ENCODE measurements at regions not wholly inside any gene's neighbourhood (a gene's known extent, or its start where the extent isn't known, plus 50 kb on each side); places are given as distances from the start of the nearest gene placed in this dataset.

- Histone ChIP-seq H3K36me3 (no peaks in the 10 kb centered on the region), H3K4me3 (no peak overlapping the region), H3K27me3 (no peaks in the 10 kb centered on the region), H3K9me3 (no peaks in the 10 kb centered on the region), H3K27ac (no peak overlapping the region), H3K4me1 (no peaks in the 10 kb centered on the region)
- no peak for TF ChIP-seq CTCF (IDR thresholded peaks at IDR 0.05)
- no peak for TF ChIP-seq POLR2AphosphoS5 (IDR thresholded peaks at IDR 0.05)
- no peak for TF ChIP-seq POLR2A (IDR thresholded peaks at IDR 0.05)
- no peak for TF ChIP-seq EP300 (IDR thresholded peaks at IDR 0.05)
- no peak for DNase-seq (ENCODE audit: low spot score in 2 of 2)
- WGBS = 81% methylated on average over 3 of the region's 3 CpGs
These were observed 723.4 kb upstream of the PIK3C3 start for GRCh38 chr18:41231681-41232080.

GRCh38 chr18:41227993-41228392 lies 727.0 kb upstream of the PIK3C3 start:
- no peak overlapping the region for H3K27ac ChIP-seq
- no peaks in the 10 kb centered on the region for H3K9me3 ChIP-seq
- WGBS = 96% methylated on average over 1 of the region's 1 CpG
- no peak for TF ChIP-seq EP300 (IDR thresholded peaks at IDR 0.05)
- no peak for TF ChIP-seq CTCF (IDR thresholded peaks at IDR 0.05)
- no peak for TF ChIP-seq POLR2AphosphoS5 (IDR thresholded peaks at IDR 0.05)
- TF ChIP-seq POLR2A (IDR thresholded peaks at IDR 0.05) = no peak
- DNase-seq (ENCODE audit: low spot score in 2 of 2) = no peak
- H3K4me1 ChIP-seq = no peaks in the 10 kb centered on the region
- no peaks in the 10 kb centered on the region for H3K36me3 ChIP-seq
- H3K27me3 ChIP-seq = no peaks in the 10 kb centered on the region
- no peak overlapping the region for H3K4me3 ChIP-seq

- Histone ChIP-seq H3K27me3 (no peaks in the 10 kb centered on the region), H3K4me1 (no peaks in the 10 kb centered on the region), H3K27ac (no peak overlapping the region), H3K9me3 (no peaks in the 10 kb centered on the region), H3K36me3 (no peaks in the 10 kb centered on the region), H3K4me3 (no peak overlapping the region)
- no peak for DNase-seq (ENCODE audit: low spot score in 2 of 2)
- 84% methylated on average over 4 of the region's 4 CpGs for WGBS
- TF ChIP-seq CTCF (IDR thresholded peaks at IDR 0.05) (no peak), EP300 (IDR thresholded peaks at IDR 0.05) (no peak), POLR2AphosphoS5 (IDR thresholded peaks at IDR 0.05) (no peak), POLR2A (IDR thresholded peaks at IDR 0.05) (no peak)
These were observed 728.1 kb upstream of the PIK3C3 start for GRCh38 chr18:41226911-41227310.

GRCh38 chr18:41226186-41226585 lies 728.8 kb upstream of the PIK3C3 start:
- 47% methylated on average over 1 of the region's 1 CpG for WGBS
- H3K36me3 ChIP-seq = no peaks in the 10 kb centered on the region
- TF ChIP-seq EP300 (IDR thresholded peaks at IDR 0.05) = no peak
- no peak for TF ChIP-seq CTCF (IDR thresholded peaks at IDR 0.05)
- TF ChIP-seq POLR2A (IDR thresholded peaks at IDR 0.05) = no peak
- no peak for TF ChIP-seq POLR2AphosphoS5 (IDR thresholded peaks at IDR 0.05)

GRCh38 chr18:41216341-41217003 lies 738.6 kb upstream of the PIK3C3 start:
- Histone ChIP-seq H3K9me3 (no peaks in the 10 kb centered on the region), H3K4me1 (no peaks in the 10 kb centered on the region), H3K27ac (no peak overlapping the region), H3K36me3 (no peaks in the 10 kb centered on the region), H3K4me3 (no peak overlapping the region), H3K27me3 (no peaks in the 10 kb centered on the region)
- no peak for TF ChIP-seq CTCF (IDR thresholded peaks at IDR 0.05)
- TF ChIP-seq EP300 (IDR thresholded peaks at IDR 0.05) = no peak
- TF ChIP-seq POLR2AphosphoS5 (IDR thresholded peaks at IDR 0.05) = no peak
- no peak for DNase-seq (ENCODE audit: low spot score in 2 of 2)
- 67% methylated on average over 4 of the region's 4 CpGs for WGBS

More at GRCh38 chr18:41226186-41226585, 728.8 kb upstream of the PIK3C3 start:
- H3K9me3 ChIP-seq = no peaks in the 10 kb centered on the region
- DNase-seq (ENCODE audit: low spot score in 2 of 2) = no peak
- H3K27ac ChIP-seq = no peak overlapping the region
- no peaks in the 10 kb centered on the region for H3K27me3 ChIP-seq
- no peaks in the 10 kb centered on the region for H3K4me1 ChIP-seq
- no peak overlapping the region for H3K4me3 ChIP-seq
